Cardiac muscle cell (in vitro differentiated cells and primary cell): ENCODE measurements at regions not wholly inside any gene's neighbourhood (a gene's known extent, or its start where the extent isn't known, plus 50 kb on each side); places are given as distances from the start of the nearest gene placed in this dataset.

Experiments used
- DNase-seq, 2 donors: peaks; one replicate each; pipeline versions ENCODE4 v3.0.0 to v3.0.0-alpha.2; 2010 to 2017; ENCODE audit warnings: low read depth in 1 of 2, low spot score in 1 of 2
- H3K27ac ChIP-seq: fragments of 200-600 bp; sonication (generic); 2 replicates; pipeline ENCODE4 v1.5.1; 2016
- H3K27me3 ChIP-seq: fragments of 200-600 bp; sonication (generic); 2 replicates; pipeline ENCODE4 v1.6.0; 2016; ENCODE audit warnings: control low read depth
- H3K36me3 ChIP-seq: fragments of 200-600 bp; sonication (generic); 2 replicates; pipeline ENCODE4 v1.5.1; 2016; ENCODE audit warnings: control low read depth
- H3K4me1 ChIP-seq: fragments of 200-600 bp; sonication (generic); 2 replicates; pipeline ENCODE4 v1.8.1; 2017; ENCODE audit warnings: low read depth, mild to moderate bottlenecking, mixed run types
- H3K4me3 ChIP-seq: fragments of 200-600 bp; sonication (generic); 2 replicates; pipeline ENCODE4 v1.5.1; 2016; ENCODE audit warnings: mild to moderate bottlenecking
- H3K9me3 ChIP-seq: fragments of 200-600 bp; sonication (generic); 2 replicates; pipeline ENCODE4 v1.5.1; 2017; ENCODE audit warnings: low read depth, mild to moderate bottlenecking, control low read depth
- TF ChIP-seq, protein P1 (sequence below): IDR thresholded peaks from 2 replicates; pipeline ENCODE4 v1.5.1; 2012; ENCODE audit warnings: low read depth, mild to moderate bottlenecking, low read length

DNA sequence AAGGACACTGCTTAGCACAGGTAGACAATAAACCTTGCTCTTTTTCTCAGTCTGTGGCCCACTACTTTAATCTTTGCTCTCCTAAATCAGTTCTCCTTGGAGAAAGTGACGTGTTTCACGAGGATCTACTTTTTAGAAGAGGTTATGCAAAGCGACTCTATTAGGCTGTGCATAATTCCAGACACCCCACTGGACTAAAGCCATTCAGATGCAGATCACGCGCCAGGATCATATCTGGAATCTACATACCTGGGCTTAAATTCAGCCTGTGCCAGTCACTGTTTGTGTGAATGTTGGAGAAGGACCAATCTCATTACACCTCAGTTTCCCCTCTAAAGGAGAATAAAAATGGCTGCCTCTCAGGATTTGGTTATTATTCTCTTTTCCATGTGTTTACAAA is 413.0 kb upstream of the MYT1L start:
- no peak overlapping the region for H3K27ac ChIP-seq
- no peaks in the 10 kb centered on the region for H3K4me1 ChIP-seq
- H3K36me3 ChIP-seq = no peaks in the 10 kb centered on the region
- no peak for DNase-seq
- no peaks in the 10 kb centered on the region for H3K27me3 ChIP-seq
- TF ChIP-seq, protein P1, sequence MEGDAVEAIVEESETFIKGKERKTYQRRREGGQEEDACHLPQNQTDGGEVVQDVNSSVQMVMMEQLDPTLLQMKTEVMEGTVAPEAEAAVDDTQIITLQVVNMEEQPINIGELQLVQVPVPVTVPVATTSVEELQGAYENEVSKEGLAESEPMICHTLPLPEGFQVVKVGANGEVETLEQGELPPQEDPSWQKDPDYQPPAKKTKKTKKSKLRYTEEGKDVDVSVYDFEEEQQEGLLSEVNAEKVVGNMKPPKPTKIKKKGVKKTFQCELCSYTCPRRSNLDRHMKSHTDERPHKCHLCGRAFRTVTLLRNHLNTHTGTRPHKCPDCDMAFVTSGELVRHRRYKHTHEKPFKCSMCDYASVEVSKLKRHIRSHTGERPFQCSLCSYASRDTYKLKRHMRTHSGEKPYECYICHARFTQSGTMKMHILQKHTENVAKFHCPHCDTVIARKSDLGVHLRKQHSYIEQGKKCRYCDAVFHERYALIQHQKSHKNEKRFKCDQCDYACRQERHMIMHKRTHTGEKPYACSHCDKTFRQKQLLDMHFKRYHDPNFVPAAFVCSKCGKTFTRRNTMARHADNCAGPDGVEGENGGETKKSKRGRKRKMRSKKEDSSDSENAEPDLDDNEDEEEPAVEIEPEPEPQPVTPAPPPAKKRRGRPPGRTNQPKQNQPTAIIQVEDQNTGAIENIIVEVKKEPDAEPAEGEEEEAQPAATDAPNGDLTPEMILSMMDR = no peak
- H3K9me3 ChIP-seq = no peaks in the 10 kb centered on the region
- no peak overlapping the region for H3K4me3 ChIP-seq

DNA sequence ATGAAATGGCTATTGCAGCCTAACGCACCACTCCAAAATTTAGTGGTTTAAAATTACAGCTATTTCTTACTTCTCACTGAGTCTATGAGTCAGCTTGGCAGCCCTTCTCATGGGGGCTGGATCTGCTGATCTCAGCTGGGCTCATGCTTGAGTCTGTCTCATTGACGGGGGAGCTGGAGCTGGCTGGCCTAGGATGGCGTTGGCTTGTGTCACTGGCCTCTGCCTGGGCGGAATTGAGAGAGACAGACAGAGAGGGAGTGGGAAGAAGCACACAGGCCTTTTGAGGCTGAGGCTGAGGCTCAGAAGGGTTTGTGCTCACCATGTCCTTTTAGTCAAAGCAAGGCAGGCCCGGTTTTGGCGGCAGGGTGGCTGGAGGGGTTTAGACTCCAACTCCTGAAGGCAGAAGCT is 412.1 kb upstream of the MYT1L start:
- DNase-seq = peak in 1 of 2 donors; percentile 19
- Histone ChIP-seq H3K27me3 (no peaks in the 10 kb centered on the region), H3K9me3 (no peaks in the 10 kb centered on the region), H3K4me3 (no peak overlapping the region), H3K4me1 (no peaks in the 10 kb centered on the region), H3K36me3 (no peaks in the 10 kb centered on the region), H3K27ac (no peak overlapping the region)
- TF ChIP-seq, protein P1 = no peak

DNA sequence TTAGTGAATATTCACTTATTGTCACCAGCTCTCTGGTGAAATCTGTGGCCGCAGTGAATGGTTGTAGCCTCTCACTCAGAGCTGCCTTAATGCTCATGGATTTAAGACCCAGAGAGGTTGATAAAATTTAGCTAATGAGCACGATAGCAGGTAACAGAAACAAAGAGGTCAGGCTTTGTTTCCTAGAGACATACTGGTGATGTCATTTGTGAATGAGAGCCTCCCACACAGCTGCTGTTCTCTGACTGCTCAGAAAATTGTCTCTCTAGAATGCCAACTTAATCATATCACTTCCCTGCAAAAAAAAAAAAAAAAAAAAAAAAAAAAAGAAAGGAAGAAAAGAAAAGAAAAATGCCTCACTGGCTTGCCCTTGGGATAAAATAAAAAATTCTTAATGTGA is 411.7 kb upstream of the MYT1L start:
- TF ChIP-seq, protein P1 = no peak
- H3K4me3 ChIP-seq = no peak overlapping the region
- no peak for DNase-seq
- no peaks in the 10 kb centered on the region for H3K27me3 ChIP-seq
- no peaks in the 10 kb centered on the region for H3K36me3 ChIP-seq
- H3K27ac ChIP-seq = no peak overlapping the region
- H3K9me3 ChIP-seq = no peaks in the 10 kb centered on the region
- H3K4me1 ChIP-seq = no peaks in the 10 kb centered on the region

DNA sequence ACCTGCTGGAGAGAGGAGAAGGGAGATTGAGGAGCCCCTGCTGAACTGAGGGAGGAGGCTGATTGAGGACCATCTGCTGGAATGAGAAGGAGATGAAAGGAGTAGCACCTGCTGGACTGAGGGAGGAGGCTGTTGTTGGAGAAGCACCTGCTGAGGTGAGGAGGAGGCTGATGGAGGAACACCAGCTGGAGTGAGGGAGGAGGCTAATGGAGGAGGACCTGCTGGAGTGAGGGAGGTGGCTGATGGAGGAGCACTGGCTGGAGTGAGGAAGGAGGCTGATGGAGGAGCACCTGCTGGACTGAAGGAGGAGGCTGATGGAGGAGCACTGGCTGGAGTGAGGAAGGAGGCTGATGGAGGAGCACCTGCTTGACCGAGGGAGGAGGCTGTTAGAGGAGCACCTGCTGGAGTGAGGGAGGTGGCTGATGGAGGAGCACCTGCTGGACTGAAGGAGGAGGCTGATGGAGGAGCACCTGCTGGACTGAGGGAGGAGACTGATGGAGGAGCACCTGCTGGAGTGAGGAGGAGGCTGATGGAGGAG is 409.2 kb upstream of the MYT1L start:
- no peak for DNase-seq
- Histone ChIP-seq H3K36me3 (no peaks in the 10 kb centered on the region), H3K27ac (no peak overlapping the region), H3K27me3 (no peaks in the 10 kb centered on the region), H3K4me3 (no peak overlapping the region), H3K9me3 (no peaks in the 10 kb centered on the region), H3K4me1 (no peaks in the 10 kb centered on the region)
- TF ChIP-seq, protein P1 = no peak

DNA sequence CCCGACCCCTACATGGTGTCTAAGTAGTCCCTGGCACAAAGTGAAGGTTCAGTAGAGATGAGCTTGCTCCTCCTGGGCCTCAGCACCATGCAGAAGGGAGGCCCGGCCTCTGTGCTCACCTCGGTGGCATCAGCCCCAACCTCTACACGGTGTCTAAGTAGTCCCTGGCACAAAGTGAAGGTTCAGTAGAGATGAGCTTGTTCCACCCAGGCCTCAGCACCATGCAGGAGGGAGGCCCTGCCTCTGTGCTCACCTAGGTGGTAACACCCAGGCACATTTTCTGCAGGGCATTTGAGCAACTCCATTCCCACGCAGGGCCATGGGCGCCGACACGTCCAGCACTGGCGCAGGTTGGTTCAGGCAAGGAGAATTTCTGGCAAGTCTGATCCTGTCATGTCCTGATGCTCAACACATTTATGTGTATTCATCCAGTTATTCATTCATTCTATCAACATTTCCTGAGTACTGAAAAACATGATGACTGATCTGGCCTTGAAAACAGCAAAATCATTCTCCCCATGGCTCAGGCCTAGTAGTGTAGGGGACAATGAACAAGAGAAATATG is 408.2 kb upstream of the MYT1L start:
- no peak for DNase-seq
- H3K36me3 ChIP-seq = no peaks in the 10 kb centered on the region
- H3K27ac ChIP-seq = no peak overlapping the region
- peaks cover 3% of the 10 kb centered on the region for H3K27me3 ChIP-seq
- H3K4me3 ChIP-seq = no peak overlapping the region
- no peaks in the 10 kb centered on the region for H3K4me1 ChIP-seq
- TF ChIP-seq, protein P1 = no peak
- H3K9me3 ChIP-seq = no peaks in the 10 kb centered on the region
